Hypothalamus (tissue), 51 donors: ENCODE measurements at regions not wholly inside any gene's neighbourhood (a gene's known extent, or its start where the extent isn't known, plus 50 kb on each side); places are given as distances from the start of the nearest gene placed in this dataset.

Experiments
- DNase-seq, 51 donors: peaks; one replicate each; lab custom pipeline; 2025; lab: John Stamatoyannopoulos, UW

GRCh38 chr5:145510769-145511168 is 324.4 kb downstream of the PRELID2 start:
- DNase-seq = no peak

- DNase-seq = no peak
Observed at GRCh38 chr5:145510324-145510723, 324.8 kb downstream of the PRELID2 start.

- no peak for DNase-seq
Observed at GRCh38 chr5:145509336-145510136, 325.6 kb downstream of the PRELID2 start.

DNA sequence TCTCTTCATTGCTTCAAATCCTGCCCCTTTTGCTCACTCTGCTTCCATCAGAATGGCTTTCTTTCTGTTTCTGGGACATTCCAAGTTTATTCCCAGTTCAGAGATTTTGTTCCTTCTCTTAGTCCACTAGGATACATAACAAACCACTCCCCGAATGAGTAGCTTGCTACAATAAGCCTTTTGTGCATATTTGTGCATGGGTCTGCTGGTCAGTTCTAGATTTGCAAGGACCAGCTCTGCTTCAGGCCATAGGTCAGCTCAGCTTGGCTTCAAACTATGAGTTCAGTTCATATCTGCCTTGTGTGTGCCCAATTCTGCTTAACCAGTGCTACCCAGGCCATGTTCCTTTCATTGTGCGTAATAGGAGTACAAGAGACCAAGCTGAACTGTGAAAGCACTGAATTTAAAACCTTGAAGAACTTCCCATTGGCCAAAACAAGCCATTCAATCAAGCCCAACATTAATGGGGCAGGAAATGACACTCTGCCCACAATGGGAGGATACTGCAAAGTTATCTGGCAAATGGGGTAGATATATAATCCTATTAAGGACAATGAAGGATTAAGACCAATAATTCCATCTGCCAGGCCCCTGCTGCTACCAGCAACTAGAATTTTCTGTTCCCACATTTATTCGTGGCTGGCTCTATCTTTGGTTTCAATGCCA is 328.8 kb downstream of the PRELID2 start:
- DNase-seq = no peak

GRCh38 chr5:145502906-145503305 is 332.2 kb downstream of the PRELID2 start:
- DNase-seq = no peak

GRCh38 chr5:145500710-145501109 is 334.4 kb downstream of the PRELID2 start:
- DNase-seq = no peak

DNA sequence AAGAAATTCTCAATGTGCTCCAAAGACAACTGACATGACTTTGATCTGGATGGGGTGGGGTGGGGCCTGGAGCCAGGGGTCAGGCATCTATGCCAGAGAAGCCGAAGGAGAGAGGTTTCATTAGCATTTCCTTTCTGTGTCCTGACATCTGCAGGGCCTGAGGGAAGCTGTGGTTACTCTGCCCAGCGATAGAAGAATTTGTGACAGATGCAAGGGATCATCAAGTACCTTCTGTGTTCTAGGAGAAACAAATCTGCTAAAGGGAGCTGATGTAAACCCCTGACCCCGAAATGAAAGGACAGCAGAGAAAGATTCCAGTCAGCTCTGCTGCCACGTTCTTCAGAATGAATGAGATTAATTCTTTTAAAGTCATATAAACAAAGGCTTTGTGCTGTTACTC is 335.7 kb downstream of the PRELID2 start:
- no peak for DNase-seq

GRCh38 chr5:145497052-145497451 is 338.1 kb downstream of the PRELID2 start:
- no peak for DNase-seq

- no peak for DNase-seq
Observed at GRCh38 chr5:145495741-145496140, 339.4 kb downstream of the PRELID2 start.

GRCh38 chr5:145495196-145495595 is 339.9 kb downstream of the PRELID2 start:
- DNase-seq = no peak

GRCh38 chr5:145493435-145493834 is 341.7 kb downstream of the PRELID2 start:
- no peak for DNase-seq

GRCh38 chr5:145489516-145489915 is 345.6 kb downstream of the PRELID2 start:
- DNase-seq = no peak

DNA sequence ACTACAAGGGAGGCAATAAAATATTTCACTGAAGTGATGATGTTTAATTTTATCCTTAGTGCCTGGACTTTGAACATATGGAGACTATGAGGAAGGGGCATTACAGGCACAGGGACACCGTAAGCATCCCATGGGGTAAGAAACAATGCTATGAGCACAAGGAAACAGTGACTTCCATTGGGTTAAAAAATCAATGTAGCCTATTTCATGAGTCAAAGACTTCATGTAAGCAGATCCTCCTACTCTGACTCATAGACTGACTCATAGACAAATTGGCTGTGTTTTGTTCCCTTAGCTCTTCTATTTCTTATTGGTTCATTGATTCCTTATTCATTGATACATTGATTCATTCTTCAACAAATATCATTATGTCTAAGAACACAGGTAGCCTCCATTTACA is 351.0 kb downstream of the PRELID2 start:
- DNase-seq = no peak

GRCh38 chr5:145483212-145483611 is 351.9 kb downstream of the PRELID2 start:
- no peak for DNase-seq

DNA sequence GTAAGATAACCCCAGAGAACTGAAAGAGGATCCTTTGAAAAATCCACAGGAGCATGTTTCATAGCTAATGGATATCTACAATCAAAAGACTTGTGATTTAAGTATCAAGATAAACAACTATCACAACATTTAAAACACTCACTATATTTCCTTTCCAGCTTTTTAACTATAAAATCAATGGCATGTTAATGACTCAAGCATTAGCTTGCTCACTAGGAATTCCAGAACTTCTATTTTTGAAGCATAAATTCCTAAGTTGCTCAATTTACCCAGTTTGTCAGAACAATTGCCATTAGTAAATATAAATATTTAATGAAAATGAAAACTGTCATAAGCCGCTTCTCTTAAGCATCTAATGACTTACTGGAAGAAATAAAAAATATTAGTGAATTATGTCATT is 355.3 kb downstream of the PRELID2 start:
- DNase-seq = no peak

- DNase-seq = no peak
Observed at GRCh38 chr5:145479271-145479670, 355.9 kb downstream of the PRELID2 start.

GRCh38 chr5:145478651-145479050 is 356.5 kb downstream of the PRELID2 start:
- no peak for DNase-seq

DNA sequence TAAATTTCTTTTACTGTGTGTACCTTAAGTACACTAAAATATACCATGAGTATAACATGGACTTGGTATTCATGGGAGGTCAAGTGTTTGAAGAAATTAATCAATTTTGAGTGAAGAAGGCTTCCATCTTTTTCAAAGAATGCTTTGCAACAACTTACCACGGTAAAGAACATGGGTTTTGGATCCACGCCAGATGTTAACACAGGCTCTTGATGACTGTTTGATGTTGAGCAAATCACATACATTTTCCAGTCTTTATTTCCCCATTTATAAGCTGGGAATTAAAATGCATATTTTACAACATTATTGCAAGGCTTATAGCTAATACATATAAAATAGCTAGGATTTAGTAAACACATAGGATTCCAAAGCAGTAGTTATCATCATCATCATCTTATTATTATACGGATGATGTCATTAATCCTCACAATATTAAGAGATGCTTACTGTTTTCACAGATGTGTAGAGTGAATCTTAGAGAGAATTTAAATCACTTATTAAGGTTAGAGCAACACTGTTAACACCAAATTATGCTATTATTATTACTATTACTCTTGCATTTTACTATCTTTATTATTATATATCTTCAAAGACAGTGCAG is 362.0 kb downstream of the PRELID2 start:
- no peak for DNase-seq

- no peak for DNase-seq
Observed at GRCh38 chr5:145471831-145472612, 363.1 kb downstream of the PRELID2 start.

GRCh38 chr5:145471026-145471425 is 364.1 kb downstream of the PRELID2 start:
- DNase-seq = no peak

DNA sequence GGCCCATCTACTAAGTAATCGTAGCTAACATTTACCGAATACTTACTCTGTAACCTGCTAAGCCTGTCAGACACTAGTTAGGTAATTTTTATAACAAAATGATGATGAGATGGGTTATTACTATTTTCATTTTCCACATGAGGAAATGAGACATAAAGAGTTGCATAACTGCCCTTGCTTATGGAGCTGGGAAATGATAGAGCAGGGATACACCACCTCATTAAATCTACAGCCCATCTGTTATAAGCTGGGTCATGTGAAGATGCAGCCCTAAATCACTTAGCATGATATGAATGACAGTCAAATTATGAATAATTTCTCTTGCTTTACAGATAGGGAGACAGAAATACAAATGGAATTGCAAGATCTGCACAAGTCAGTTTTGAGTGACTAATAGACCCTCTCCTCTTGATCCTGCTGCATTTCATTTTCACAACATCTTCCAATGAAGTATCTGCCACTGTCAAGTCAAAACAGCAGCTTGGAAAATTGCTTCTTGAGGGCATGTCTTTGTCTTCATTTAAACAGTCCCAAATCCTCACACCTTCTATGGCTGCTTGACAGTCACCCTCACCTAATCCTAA is 364.7 kb downstream of the PRELID2 start:
- DNase-seq = no peak
